IgD-negative memory B cell (primary cell): ENCODE measurements at regions not wholly inside any gene's neighbourhood (a gene's known extent, or its start where the extent isn't known, plus 50 kb on each side); places are given as distances from the start of the nearest gene placed in this dataset.
"Not testable (repeated sequence)": the region's sequence is repeated elsewhere in the genome, so short reads cannot be mapped to it uniquely, and the experiment has no call there.

ENCODE experiments used
- H3K27ac Mint-ChIP-seq, 3 donors: one replicate each; pipeline ENCODE4 v1.8.0; 2020 to 2022; ENCODE audit warnings: mild to moderate bottlenecking in 3 of 3, mixed read lengths in 3 of 3, moderate library complexity in 1 of 3
- H3K27me3 Mint-ChIP-seq: one replicate; pipeline ENCODE4 v1.8.0; 2021; ENCODE audit warnings: mixed read lengths
- H3K36me3 Mint-ChIP-seq: one replicate; pipeline ENCODE4 v1.8.0; 2020; ENCODE audit warnings: mild to moderate bottlenecking, mixed read lengths
- H3K4me1 Mint-ChIP-seq, 3 donors: one replicate each; pipeline ENCODE4 v1.8.0; 2020 to 2022; ENCODE audit warnings: mixed read lengths in 3 of 3, mild to moderate bottlenecking in 1 of 3
- H3K4me3 Mint-ChIP-seq, 4 donors: one replicate each; pipeline ENCODE4 v1.8.0; 2020 to 2022; ENCODE audit warnings: mild to moderate bottlenecking in 4 of 4, mixed read lengths in 4 of 4, moderate library complexity in 3 of 4
- H3K9me3 Mint-ChIP-seq, 3 donors: one replicate each; pipeline ENCODE4 v1.8.0; 2020 to 2021; ENCODE audit warnings: mixed read lengths in 3 of 3, mild to moderate bottlenecking in 1 of 3

- Mint-ChIP-seq H3K4me3 (no peak overlapping the region), H3K9me3 (peaks cover 2 to 9% (median 7%) of the 10 kb centered on the region in 3 donors), H3K4me1 (no peaks in the 10 kb centered on the region), H3K27me3 (no peaks in the 10 kb centered on the region), H3K36me3 (no peaks in the 10 kb centered on the region), H3K27ac (no peak overlapping the region)
Measured at GRCh38 chr6:91941838-91942237, 1355.0 kb upstream of the MAP3K7 start.

GRCh38 chr6:91940801-91941200 lies 1353.9 kb upstream of the MAP3K7 start:
- no peak overlapping the region for H3K27ac Mint-ChIP-seq
- no peak overlapping the region for H3K4me3 Mint-ChIP-seq
- peaks cover 2 to 5% (median 5%) of the 10 kb centered on the region in 3 donors for H3K9me3 Mint-ChIP-seq
- H3K27me3 Mint-ChIP-seq, result no peaks in the 10 kb centered on the region
- no peaks in the 10 kb centered on the region for H3K4me1 Mint-ChIP-seq
- H3K36me3 Mint-ChIP-seq, result no peaks in the 10 kb centered on the region

GRCh38 chr6:91926827-91927226 lies 1340.0 kb upstream of the MAP3K7 start:
- no peak overlapping the region for H3K4me3 Mint-ChIP-seq
- no peak overlapping the region for H3K27ac Mint-ChIP-seq
- H3K36me3 Mint-ChIP-seq, result no peaks in the 10 kb centered on the region
- peaks cover 0 to 17% (median 2%) of the 10 kb centered on the region in 3 donors for H3K9me3 Mint-ChIP-seq
- H3K27me3 Mint-ChIP-seq, result no peaks in the 10 kb centered on the region
- H3K4me1 Mint-ChIP-seq, result no peaks in the 10 kb centered on the region

GRCh38 chr6:91926361-91926760 lies 1339.5 kb upstream of the MAP3K7 start:
- Mint-ChIP-seq H3K27ac (no peak overlapping the region), H3K4me1 (no peaks in the 10 kb centered on the region), H3K9me3 (peaks cover 0 to 19% (median 2%) of the 10 kb centered on the region in 3 donors), H3K36me3 (no peaks in the 10 kb centered on the region), H3K4me3 (no peak overlapping the region), H3K27me3 (no peaks in the 10 kb centered on the region)

- Mint-ChIP-seq H3K36me3 (no peaks in the 10 kb centered on the region), H3K4me1 (no peaks in the 10 kb centered on the region), H3K27ac (peak overlapping the region in 1 of 3 donors; percentile 21), H3K9me3 (peaks cover 3 to 7% (median 5%) of the 10 kb centered on the region in 3 donors), H3K27me3 (peaks cover 1% of the 10 kb centered on the region), H3K4me3 (no peak overlapping the region)
Measured at GRCh38 chr6:91911945-91912344, 1325.1 kb upstream of the MAP3K7 start.

- Mint-ChIP-seq H3K4me1 (no peaks in the 10 kb centered on the region), H3K4me3 (no peak overlapping the region), H3K27me3 (no peaks in the 10 kb centered on the region), H3K9me3 (peaks cover 4 to 13% (median 7%) of the 10 kb centered on the region in 3 donors), H3K27ac (no peak overlapping the region), H3K36me3 (no peaks in the 10 kb centered on the region)
Measured at GRCh38 chr6:91904586-91905164, 1317.8 kb upstream of the MAP3K7 start.

GRCh38 chr6:91895599-91896285 lies 1308.9 kb upstream of the MAP3K7 start:
- H3K9me3 Mint-ChIP-seq, result peaks cover 5 to 16% (median 12%) of the 10 kb centered on the region in 3 donors
- no peaks in the 10 kb centered on the region for H3K27me3 Mint-ChIP-seq
- no peaks in the 10 kb centered on the region for H3K4me1 Mint-ChIP-seq
- H3K36me3 Mint-ChIP-seq, result no peaks in the 10 kb centered on the region
- no peak overlapping the region for H3K27ac Mint-ChIP-seq
- no peak overlapping the region for H3K4me3 Mint-ChIP-seq

- no peaks in the 10 kb centered on the region for H3K27me3 Mint-ChIP-seq
- H3K27ac Mint-ChIP-seq, result no peak overlapping the region
Measured at GRCh38 chr6:91886183-91886795, 1299.4 kb upstream of the MAP3K7 start.

GRCh38 chr6:91881791-91882190 lies 1294.9 kb upstream of the MAP3K7 start:
- H3K27ac Mint-ChIP-seq, H3K4me3 Mint-ChIP-seq, H3K36me3 Mint-ChIP-seq, H3K4me1 Mint-ChIP-seq, H3K27me3 Mint-ChIP-seq: not testable (repeated sequence)
- peaks cover 4 to 21% (median 15%) of the 10 kb centered on the region in 3 donors for H3K9me3 Mint-ChIP-seq

More at GRCh38 chr6:91886183-91886795, 1299.4 kb upstream of the MAP3K7 start:
- no peaks in the 10 kb centered on the region for H3K4me1 Mint-ChIP-seq
- H3K36me3 Mint-ChIP-seq, result no peaks in the 10 kb centered on the region
- H3K4me3 Mint-ChIP-seq, result no peak overlapping the region
- H3K9me3 Mint-ChIP-seq, result peaks cover 6 to 25% (median 23%) of the 10 kb centered on the region in 3 donors

GRCh38 chr6:91879386-91879995 lies 1292.6 kb upstream of the MAP3K7 start:
- H3K4me1 Mint-ChIP-seq, result no peaks in the 10 kb centered on the region

GRCh38 chr6:91877994-91878393 lies 1291.1 kb upstream of the MAP3K7 start:
- Mint-ChIP-seq H3K4me1 (no peaks in the 10 kb centered on the region), H3K4me3 (no peak overlapping the region), H3K9me3 (peaks cover 3 to 9% (median 5%) of the 10 kb centered on the region in 3 donors), H3K27ac (no peak overlapping the region), H3K27me3 (no peaks in the 10 kb centered on the region), H3K36me3 (no peaks in the 10 kb centered on the region)

More at GRCh38 chr6:91879386-91879995, 1292.6 kb upstream of the MAP3K7 start:
- no peaks in the 10 kb centered on the region for H3K27me3 Mint-ChIP-seq
- no peak overlapping the region for H3K27ac Mint-ChIP-seq
- peaks cover 3 to 14% (median 6%) of the 10 kb centered on the region in 3 donors for H3K9me3 Mint-ChIP-seq
- no peaks in the 10 kb centered on the region for H3K36me3 Mint-ChIP-seq
- no peak overlapping the region for H3K4me3 Mint-ChIP-seq

- Mint-ChIP-seq H3K36me3 (no peaks in the 10 kb centered on the region), H3K27ac (no peak overlapping the region), H3K4me3 (no peak overlapping the region), H3K4me1 (no peaks in the 10 kb centered on the region), H3K27me3 (no peaks in the 10 kb centered on the region), H3K9me3 (peaks cover 3 to 9% (median 5%) of the 10 kb centered on the region in 3 donors)
Measured at GRCh38 chr6:91874971-91875370, 1288.1 kb upstream of the MAP3K7 start.

GRCh38 chr6:91868539-91869202 lies 1281.8 kb upstream of the MAP3K7 start:
- Mint-ChIP-seq H3K27ac (no peak overlapping the region), H3K36me3 (no peaks in the 10 kb centered on the region), H3K9me3 (peaks cover 3 to 4% (median 4%) of the 10 kb centered on the region in 3 donors), H3K4me1 (no peaks in the 10 kb centered on the region), H3K27me3 (no peaks in the 10 kb centered on the region), H3K4me3 (no peak overlapping the region)

- no peak overlapping the region for H3K4me3 Mint-ChIP-seq
- no peaks in the 10 kb centered on the region for H3K4me1 Mint-ChIP-seq
- no peak overlapping the region for H3K27ac Mint-ChIP-seq
- peaks cover 2 to 6% (median 6%) of the 10 kb centered on the region in 3 donors for H3K9me3 Mint-ChIP-seq
- no peaks in the 10 kb centered on the region for H3K36me3 Mint-ChIP-seq
- no peaks in the 10 kb centered on the region for H3K27me3 Mint-ChIP-seq
Measured at GRCh38 chr6:91865889-91866288, 1279.0 kb upstream of the MAP3K7 start.

- no peak overlapping the region for H3K4me3 Mint-ChIP-seq
- no peak overlapping the region for H3K27ac Mint-ChIP-seq
- H3K4me1 Mint-ChIP-seq, result no peaks in the 10 kb centered on the region
- peaks cover 2 to 6% (median 6%) of the 10 kb centered on the region in 3 donors for H3K9me3 Mint-ChIP-seq
- H3K36me3 Mint-ChIP-seq, result no peaks in the 10 kb centered on the region
- H3K27me3 Mint-ChIP-seq, result no peaks in the 10 kb centered on the region
Measured at GRCh38 chr6:91864911-91865310, 1278.0 kb upstream of the MAP3K7 start.
